H9 (cell line): ENCODE measurements at regions not wholly inside any gene's neighbourhood (a gene's known extent, or its start where the extent isn't known, plus 50 kb on each side); places are given as distances from the start of the nearest gene placed in this dataset.

Experiments used
- DNase-seq: peaks from one replicate; pipeline ENCODE4 v3.0.0-alpha.2; 2017
- H2AFZ ChIP-seq: one replicate; pipeline ENCODE4 v1.6.1; 2013; ENCODE audit warnings: mild to moderate bottlenecking, low read length, control low read depth, moderate library complexity
- H2AK5ac ChIP-seq: 2 replicates; pipeline ENCODE4 v1.6.1; 2013; ENCODE audit warnings: low read length, control low read depth, mixed read lengths; ENCODE audit not compliant: insufficient read length
- H2BK120ac ChIP-seq: one replicate; pipeline ENCODE4 v1.6.1; 2013; ENCODE audit warnings: low read depth, mild to moderate bottlenecking, low read length, control low read depth, inconsistent platforms; ENCODE audit not compliant: poor library complexity, severe bottlenecking
- H2BK12ac ChIP-seq: 2 replicates; pipeline ENCODE4 v1.6.1; 2013; ENCODE audit warnings: low read length, control low read depth, mixed read lengths, low read depth; ENCODE audit not compliant: insufficient read length
- H2BK15ac ChIP-seq: 2 replicates; pipeline ENCODE4 v1.6.1; 2013; ENCODE audit warnings: low read depth, low read length, control low read depth
- H2BK20ac ChIP-seq: one replicate; pipeline ENCODE4 v1.6.1; 2013; ENCODE audit warnings: low read depth, mild to moderate bottlenecking, low read length, control low read depth, inconsistent platforms; ENCODE audit not compliant: poor library complexity, severe bottlenecking
- H2BK5ac ChIP-seq: 2 replicates; pipeline ENCODE4 v1.6.1; 2013; ENCODE audit warnings: low read length, control low read depth, mixed read lengths; ENCODE audit not compliant: insufficient read length
- H3K14ac ChIP-seq: 2 replicates; pipeline ENCODE4 v1.6.1; 2013; ENCODE audit warnings: low read length, control low read depth; ENCODE audit not compliant: insufficient read depth
- H3K18ac ChIP-seq: 2 replicates; pipeline ENCODE4 v1.6.1; 2013; ENCODE audit warnings: low read depth, mild to moderate bottlenecking, mixed read lengths, low read length, control low read depth; ENCODE audit not compliant: insufficient read length
- H3K23ac ChIP-seq: 2 replicates; pipeline ENCODE4 v1.6.1; 2013; ENCODE audit warnings: low read length, control low read depth, mixed read lengths, low read depth; ENCODE audit not compliant: insufficient read length
- H3K23me2 ChIP-seq: 2 replicates; pipeline ENCODE4 v1.6.1; 2013; ENCODE audit warnings: low read depth, mild to moderate bottlenecking, mixed read lengths, low read length, control low read depth; ENCODE audit not compliant: insufficient read length, poor library complexity, severe bottlenecking
- H3K27ac ChIP-seq: 2 replicates; pipeline ENCODE4 v1.5.1; 2013; ENCODE audit warnings: low read length, control low read depth, mixed read lengths, low read depth; ENCODE audit not compliant: insufficient read length
- H3K27me3 ChIP-seq: 2 replicates; pipeline ENCODE4 v1.6.1; 2013; ENCODE audit warnings: low read length, control low read depth, inconsistent platforms; ENCODE audit not compliant: insufficient read depth
- H3K4ac ChIP-seq: 2 replicates; pipeline ENCODE4 v1.6.1; 2013; ENCODE audit warnings: low read depth, mild to moderate bottlenecking, control low read depth, inconsistent platforms, low read length, moderate library complexity
- H3K4me1 ChIP-seq: 2 replicates; pipeline ENCODE4 v1.6.1; 2013; ENCODE audit warnings: low read length, control low read depth, inconsistent platforms; ENCODE audit not compliant: insufficient read depth
- H3K4me2 ChIP-seq: 2 replicates; pipeline ENCODE4 v1.6.1; 2013; ENCODE audit warnings: low read length, control low read depth, mixed read lengths; ENCODE audit not compliant: insufficient read length, insufficient read depth
- H3K56ac ChIP-seq: 2 replicates; pipeline ENCODE4 v1.6.1; 2013; ENCODE audit warnings: low read depth, mild to moderate bottlenecking, mixed read lengths, low read length, control low read depth; ENCODE audit not compliant: insufficient read length
- H3K79me1 ChIP-seq: 2 replicates; pipeline ENCODE4 v1.6.1; 2013; ENCODE audit warnings: low read depth, mild to moderate bottlenecking, moderate library complexity, low read length, control low read depth, inconsistent platforms; ENCODE audit not compliant: insufficient read depth, poor library complexity, severe bottlenecking
- H3K79me2 ChIP-seq: 2 replicates; pipeline ENCODE4 v1.6.1; 2013; ENCODE audit warnings: low read length, control low read depth, inconsistent platforms; ENCODE audit not compliant: insufficient read depth
- H3K9ac ChIP-seq: 2 replicates; pipeline ENCODE4 v1.6.1; 2013; ENCODE audit warnings: low read length, control low read depth, mixed read lengths; ENCODE audit not compliant: insufficient read length; ENCODE audit errors: extremely low read depth
- H3K9me3 ChIP-seq: one replicate; pipeline ENCODE4 v1.6.1; 2013; ENCODE audit warnings: low read depth, low read length, inconsistent platforms; ENCODE audit not compliant: control insufficient read depth
- H3T11ph ChIP-seq: one replicate; pipeline ENCODE4 v1.6.1; 2013; ENCODE audit warnings: mild to moderate bottlenecking, low read length, control low read depth, inconsistent platforms
- H4K20me1 ChIP-seq: one replicate; pipeline ENCODE4 v1.6.1; 2013; ENCODE audit not compliant: control insufficient read depth, insufficient read length, insufficient read depth
- H4K5ac ChIP-seq: 2 replicates; pipeline ENCODE4 v1.6.1; 2013; ENCODE audit warnings: low read depth, mild to moderate bottlenecking, mixed read lengths, low read length, control low read depth; ENCODE audit not compliant: insufficient read length
- H4K8ac ChIP-seq: replicated peaks from 2 replicates; pipeline ENCODE4 v1.6.1; 2013; ENCODE audit warnings: low read length, control low read depth, mixed read lengths, low read depth; ENCODE audit not compliant: insufficient read length
- H4K91ac ChIP-seq: 2 replicates; pipeline ENCODE4 v1.6.1; 2013; ENCODE audit warnings: low read depth, mild to moderate bottlenecking, moderate library complexity, mixed read lengths, low read length, control low read depth; ENCODE audit not compliant: insufficient read length
- H3K27ac Mint-ChIP-seq, 3 experiments: 2 replicates in 2 of 3; 3 replicates in 1 of 3; pipeline ENCODE4 v1.8.0; 2020 to 2021; ENCODE audit warnings: mixed read lengths in 3 of 3, mild to moderate bottlenecking in 1 of 3, moderate library complexity in 1 of 3
- H3K27me3 Mint-ChIP-seq: 2 replicates; pipeline ENCODE4 v1.8.0; 2021; ENCODE audit warnings: low read depth, mild to moderate bottlenecking, moderate library complexity, mixed read lengths
- H3K36me3 Mint-ChIP-seq, 3 experiments: 2 replicates in 2 of 3; 3 replicates in 1 of 3; pipeline ENCODE4 v1.8.0; 2020 to 2021; ENCODE audit warnings: low read depth in 3 of 3, mixed read lengths in 3 of 3; ENCODE audit not compliant: insufficient read depth in 1 of 3
- H3K4me1 Mint-ChIP-seq, 2 experiments: 2 replicates each; pipeline ENCODE4 v1.8.0; 2020; ENCODE audit warnings: mixed read lengths in 2 of 2
- H3K4me3 Mint-ChIP-seq, 2 experiments: 2 replicates in 1 of 2; 3 replicates in 1 of 2; pipeline ENCODE4 v1.8.0; 2020 to 2021; ENCODE audit warnings: mild to moderate bottlenecking in 2 of 2, mixed read lengths in 2 of 2, moderate library complexity in 1 of 2
- H3K9me3 Mint-ChIP-seq, 2 experiments: 2 replicates in 1 of 2; 3 replicates in 1 of 2; pipeline ENCODE4 v1.8.0; 2020; ENCODE audit warnings: mild to moderate bottlenecking in 2 of 2, mixed read lengths in 2 of 2, moderate library complexity in 1 of 2
- WGBS: extraction: QIAGEN DNeasy Blood & Tissue Kit; methylation state at CpG from one replicate; pipeline ENCODE4 v1.1.7; 2013; ENCODE audit warnings: missing lambda C conversion rate, low lambda C conversion rate, mixed read lengths; ENCODE audit not compliant: insufficient read length; ENCODE audit errors: extremely low coverage; 5-methylcytosine and 5-hydroxymethylcytosine counted together
- TF ChIP-seq, protein P1 (sequence below): fragments of 200-600 bp; sonication (generic); conservative IDR thresholded peaks from 3 replicates; pipeline ENCODE4 v1.8.0; 2021; ENCODE audit warnings: antibody characterized with exemption, mild to moderate bottlenecking

GRCh38 chrX:113699939-113700338, 859.3 kb upstream of the AMOT start:
- peaks cover 2% of the 10 kb centered on the region; the same call in 1 of the 2 replicates for H3K27me3 Mint-ChIP-seq
- H2BK120ac ChIP-seq = no peak overlapping the region
- no peak overlapping the region for H2BK12ac ChIP-seq
- H4K91ac ChIP-seq = no peak overlapping the region
- TF ChIP-seq, protein P1, sequence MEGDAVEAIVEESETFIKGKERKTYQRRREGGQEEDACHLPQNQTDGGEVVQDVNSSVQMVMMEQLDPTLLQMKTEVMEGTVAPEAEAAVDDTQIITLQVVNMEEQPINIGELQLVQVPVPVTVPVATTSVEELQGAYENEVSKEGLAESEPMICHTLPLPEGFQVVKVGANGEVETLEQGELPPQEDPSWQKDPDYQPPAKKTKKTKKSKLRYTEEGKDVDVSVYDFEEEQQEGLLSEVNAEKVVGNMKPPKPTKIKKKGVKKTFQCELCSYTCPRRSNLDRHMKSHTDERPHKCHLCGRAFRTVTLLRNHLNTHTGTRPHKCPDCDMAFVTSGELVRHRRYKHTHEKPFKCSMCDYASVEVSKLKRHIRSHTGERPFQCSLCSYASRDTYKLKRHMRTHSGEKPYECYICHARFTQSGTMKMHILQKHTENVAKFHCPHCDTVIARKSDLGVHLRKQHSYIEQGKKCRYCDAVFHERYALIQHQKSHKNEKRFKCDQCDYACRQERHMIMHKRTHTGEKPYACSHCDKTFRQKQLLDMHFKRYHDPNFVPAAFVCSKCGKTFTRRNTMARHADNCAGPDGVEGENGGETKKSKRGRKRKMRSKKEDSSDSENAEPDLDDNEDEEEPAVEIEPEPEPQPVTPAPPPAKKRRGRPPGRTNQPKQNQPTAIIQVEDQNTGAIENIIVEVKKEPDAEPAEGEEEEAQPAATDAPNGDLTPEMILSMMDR = no peak
- no CpG with 5 or more reads among the region's 3 CpGs for WGBS
- H3K23ac ChIP-seq = no peak overlapping the region
- H2AK5ac ChIP-seq = no peak overlapping the region
- no peak overlapping the region for H3K4me3 Mint-ChIP-seq
- H3K27me3 ChIP-seq = no peaks in the 10 kb centered on the region
- H3K9me3 Mint-ChIP-seq = peaks cover 15 to 39% of the 10 kb centered on the region in 2 experiments
- H4K20me1 ChIP-seq = no peaks in the 10 kb centered on the region
- no peak overlapping the region for H3K4me2 ChIP-seq
- peaks cover 10 to 56% (median 47%) of the 10 kb centered on the region in 3 experiments for H3K36me3 Mint-ChIP-seq
- no peaks in the 10 kb centered on the region for H3K9me3 ChIP-seq
- no peak overlapping the region for H4K5ac ChIP-seq
- H2AFZ ChIP-seq = no peak overlapping the region
- no peak overlapping the region; a peak in 1 of 7 replicates for H3K27ac Mint-ChIP-seq
- no peak overlapping the region for H3T11ph ChIP-seq
- H3K9ac ChIP-seq = no peak overlapping the region
- H4K8ac ChIP-seq = no peak overlapping the region
- no peak overlapping the region for H3K56ac ChIP-seq
- H3K18ac ChIP-seq = no peak overlapping the region
- no peak for DNase-seq
- H3K4me1 ChIP-seq = no peaks in the 10 kb centered on the region
- no peak overlapping the region for H2BK5ac ChIP-seq
- no peak overlapping the region for H2BK15ac ChIP-seq
- no peaks in the 10 kb centered on the region for H3K79me1 ChIP-seq
- no peak overlapping the region for H3K27ac ChIP-seq
- no peaks in the 10 kb centered on the region for H3K4me1 Mint-ChIP-seq
- H2BK20ac ChIP-seq = no peak overlapping the region
- H3K23me2 ChIP-seq = no peaks in the 10 kb centered on the region
- no peaks in the 10 kb centered on the region for H3K79me2 ChIP-seq
- no peak overlapping the region for H3K4ac ChIP-seq
- no peak overlapping the region for H3K14ac ChIP-seq
